ENCODE measurements at regions not wholly inside any gene's neighbourhood (a gene's known extent, or its start where the extent isn't known, plus 50 kb on each side); places are given as distances from the start of the nearest gene placed in this dataset.

DNA sequence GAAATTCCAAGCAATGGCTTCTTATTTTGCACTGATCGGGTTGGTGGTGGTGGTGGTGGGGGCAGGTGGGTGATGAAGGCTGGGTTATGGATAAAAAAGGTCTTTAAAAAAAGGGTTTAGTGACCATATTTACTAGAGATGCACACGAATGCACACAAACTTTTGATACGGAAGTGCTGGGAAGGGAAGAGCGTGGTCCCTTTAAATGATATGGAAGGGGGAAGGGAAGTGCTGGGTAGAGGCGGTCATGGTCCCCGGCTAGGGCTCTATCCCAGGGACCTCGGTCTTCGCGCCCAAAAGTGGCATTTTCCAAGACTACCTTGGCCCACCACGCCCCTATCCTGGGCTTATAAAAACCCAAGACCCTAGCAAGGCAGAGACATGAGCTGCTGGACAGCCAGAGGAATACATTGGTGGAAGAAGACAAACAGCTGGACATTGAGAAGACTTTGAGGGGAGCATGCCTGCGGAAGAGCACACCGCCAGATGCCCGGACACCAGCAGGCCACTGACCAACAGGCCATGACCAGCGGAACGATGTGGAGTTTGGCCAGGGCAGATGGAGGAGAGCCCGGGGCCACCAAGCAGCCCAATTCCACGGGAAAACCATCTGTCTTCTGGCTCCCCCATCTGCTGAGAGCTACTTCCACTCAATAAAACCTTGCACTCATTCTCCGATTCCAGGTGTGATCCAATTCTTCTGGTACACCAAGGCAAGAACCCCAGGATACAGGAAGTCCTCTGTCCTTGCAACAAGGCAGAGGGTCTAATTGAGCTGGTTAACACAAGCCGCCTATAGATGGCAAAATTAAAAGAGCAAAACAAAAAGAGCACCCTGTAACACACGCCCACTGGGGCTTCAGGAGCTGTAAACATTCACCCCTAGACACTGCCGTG lies 1720.2 kb downstream of the MRPL39 start:
- H3K27me3 Mint-ChIP-seq (ENCODE audit: low read depth) = no peaks in the 10 kb centered on the region
- TF ChIP-seq, protein P1, sequence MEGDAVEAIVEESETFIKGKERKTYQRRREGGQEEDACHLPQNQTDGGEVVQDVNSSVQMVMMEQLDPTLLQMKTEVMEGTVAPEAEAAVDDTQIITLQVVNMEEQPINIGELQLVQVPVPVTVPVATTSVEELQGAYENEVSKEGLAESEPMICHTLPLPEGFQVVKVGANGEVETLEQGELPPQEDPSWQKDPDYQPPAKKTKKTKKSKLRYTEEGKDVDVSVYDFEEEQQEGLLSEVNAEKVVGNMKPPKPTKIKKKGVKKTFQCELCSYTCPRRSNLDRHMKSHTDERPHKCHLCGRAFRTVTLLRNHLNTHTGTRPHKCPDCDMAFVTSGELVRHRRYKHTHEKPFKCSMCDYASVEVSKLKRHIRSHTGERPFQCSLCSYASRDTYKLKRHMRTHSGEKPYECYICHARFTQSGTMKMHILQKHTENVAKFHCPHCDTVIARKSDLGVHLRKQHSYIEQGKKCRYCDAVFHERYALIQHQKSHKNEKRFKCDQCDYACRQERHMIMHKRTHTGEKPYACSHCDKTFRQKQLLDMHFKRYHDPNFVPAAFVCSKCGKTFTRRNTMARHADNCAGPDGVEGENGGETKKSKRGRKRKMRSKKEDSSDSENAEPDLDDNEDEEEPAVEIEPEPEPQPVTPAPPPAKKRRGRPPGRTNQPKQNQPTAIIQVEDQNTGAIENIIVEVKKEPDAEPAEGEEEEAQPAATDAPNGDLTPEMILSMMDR (IDR thresholded peaks at IDR 0.05) = no peak
- H3K9me3 Mint-ChIP-seq (ENCODE audit: low read depth) = peaks cover 50% of the 10 kb centered on the region
- no peaks in the 10 kb centered on the region for H3K36me3 Mint-ChIP-seq (ENCODE audit: low read depth)
- no peak for DNase-seq (ENCODE audit: low spot score)
- no peak overlapping the region for H3K27ac Mint-ChIP-seq (ENCODE audit: unreplicated experiment)
- no peak overlapping the region for H3K4me3 Mint-ChIP-seq (ENCODE audit: unreplicated experiment)
- H3K4me1 Mint-ChIP-seq (ENCODE audit: low read depth) = no peaks in the 10 kb centered on the region

DNA sequence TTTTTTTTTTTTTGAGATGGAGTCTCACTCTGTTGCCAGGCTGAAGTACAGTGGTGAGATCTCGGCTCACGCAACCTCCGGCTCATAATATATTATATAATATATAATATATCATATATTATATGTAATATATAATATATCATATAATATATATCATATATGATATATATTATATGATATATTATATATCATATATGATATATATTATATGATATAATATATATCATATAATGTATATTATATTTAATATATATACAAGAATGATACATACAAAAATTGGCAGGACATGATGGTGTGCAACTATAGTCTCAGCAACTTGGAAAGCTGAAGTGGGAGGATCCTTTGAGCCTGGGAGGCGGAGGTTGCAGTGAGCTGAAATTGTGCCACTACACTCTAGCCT lies 1725.5 kb downstream of the MRPL39 start:
- peaks cover 52% of the 10 kb centered on the region for H3K9me3 Mint-ChIP-seq (ENCODE audit: low read depth)
- TF ChIP-seq, protein P1 (IDR thresholded peaks at IDR 0.05) = no peak

DNA sequence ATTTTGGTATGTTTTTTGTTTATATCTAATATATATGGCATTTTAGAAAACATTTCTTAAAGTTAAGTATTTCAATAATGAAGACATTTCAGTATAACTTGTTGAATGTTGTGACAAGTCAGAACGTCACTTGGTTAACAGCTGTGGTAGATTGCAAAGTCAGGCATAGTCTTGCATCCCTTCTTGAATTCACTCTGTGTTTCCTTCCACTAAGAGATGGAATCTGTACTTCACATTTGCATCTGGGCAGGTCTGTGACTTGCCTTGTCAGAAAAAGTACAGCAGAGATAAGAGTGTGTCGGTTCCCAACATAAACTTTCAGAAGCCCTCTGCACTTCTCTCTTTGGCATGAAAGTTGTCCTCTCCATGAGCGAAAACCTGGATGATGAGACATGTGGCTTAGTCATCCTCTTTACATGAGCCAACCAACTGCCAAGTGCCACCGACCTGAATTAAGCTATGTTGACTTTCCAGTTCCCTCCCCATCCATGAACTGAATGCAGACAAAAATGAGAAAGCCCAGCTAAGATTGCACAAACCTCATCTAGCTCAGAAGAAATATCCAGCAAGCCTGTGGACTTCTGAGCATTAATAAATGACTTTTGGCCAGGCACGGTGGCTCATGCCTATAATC lies 1730.2 kb downstream of the MRPL39 start:
- no peaks in the 10 kb centered on the region for H3K27me3 Mint-ChIP-seq (ENCODE audit: low read depth)
- peaks cover 53% of the 10 kb centered on the region for H3K9me3 Mint-ChIP-seq (ENCODE audit: low read depth)
- H3K27ac Mint-ChIP-seq (ENCODE audit: unreplicated experiment) = no peak overlapping the region
- no peak for DNase-seq (ENCODE audit: low spot score)
- H3K36me3 Mint-ChIP-seq (ENCODE audit: low read depth) = no peaks in the 10 kb centered on the region
- H3K4me1 Mint-ChIP-seq (ENCODE audit: low read depth) = no peaks in the 10 kb centered on the region
- H3K4me3 Mint-ChIP-seq (ENCODE audit: unreplicated experiment) = no peak overlapping the region
- TF ChIP-seq, protein P1 (IDR thresholded peaks at IDR 0.05) = no peak

More for the DNA sequence above, 1725.5 kb downstream of the MRPL39 start:
- H3K4me3 Mint-ChIP-seq (ENCODE audit: unreplicated experiment) = no peak overlapping the region
- no peaks in the 10 kb centered on the region for H3K36me3 Mint-ChIP-seq (ENCODE audit: low read depth)
- no peaks in the 10 kb centered on the region for H3K4me1 Mint-ChIP-seq (ENCODE audit: low read depth)
- DNase-seq (ENCODE audit: low spot score) = no peak
- H3K27ac Mint-ChIP-seq (ENCODE audit: unreplicated experiment) = no peak overlapping the region
- no peaks in the 10 kb centered on the region for H3K27me3 Mint-ChIP-seq (ENCODE audit: low read depth)

DNA sequence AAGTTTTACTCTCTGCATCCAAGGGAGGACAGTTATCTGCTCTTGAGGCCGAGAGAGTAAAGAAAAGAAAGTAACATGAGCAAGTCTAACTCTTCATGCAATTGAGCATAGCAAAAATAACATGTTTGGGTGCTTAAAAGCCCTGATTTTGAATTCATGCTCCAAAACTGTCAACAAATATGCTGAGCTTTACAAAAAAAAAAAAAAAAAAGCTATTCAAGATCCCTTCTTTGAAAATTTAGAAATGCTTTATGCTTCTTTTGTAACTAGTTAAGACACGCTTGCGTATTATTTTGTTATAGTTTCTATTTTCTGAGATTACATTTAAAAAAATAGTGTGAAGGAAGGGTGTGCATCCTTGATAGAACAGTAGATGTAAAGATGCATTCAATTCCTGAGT lies 1733.0 kb downstream of the MRPL39 start:
- Mint-ChIP-seq H3K4me1 (ENCODE audit: low read depth) (no peaks in the 10 kb centered on the region), H3K27me3 (ENCODE audit: low read depth) (no peaks in the 10 kb centered on the region), H3K4me3 (ENCODE audit: unreplicated experiment) (no peak overlapping the region), H3K36me3 (ENCODE audit: low read depth) (no peaks in the 10 kb centered on the region), H3K27ac (ENCODE audit: unreplicated experiment) (no peak overlapping the region), H3K9me3 (ENCODE audit: low read depth) (peaks cover 62% of the 10 kb centered on the region)
- DNase-seq (ENCODE audit: low spot score) = no peak
- TF ChIP-seq, protein P1 (IDR thresholded peaks at IDR 0.05) = no peak

DNA sequence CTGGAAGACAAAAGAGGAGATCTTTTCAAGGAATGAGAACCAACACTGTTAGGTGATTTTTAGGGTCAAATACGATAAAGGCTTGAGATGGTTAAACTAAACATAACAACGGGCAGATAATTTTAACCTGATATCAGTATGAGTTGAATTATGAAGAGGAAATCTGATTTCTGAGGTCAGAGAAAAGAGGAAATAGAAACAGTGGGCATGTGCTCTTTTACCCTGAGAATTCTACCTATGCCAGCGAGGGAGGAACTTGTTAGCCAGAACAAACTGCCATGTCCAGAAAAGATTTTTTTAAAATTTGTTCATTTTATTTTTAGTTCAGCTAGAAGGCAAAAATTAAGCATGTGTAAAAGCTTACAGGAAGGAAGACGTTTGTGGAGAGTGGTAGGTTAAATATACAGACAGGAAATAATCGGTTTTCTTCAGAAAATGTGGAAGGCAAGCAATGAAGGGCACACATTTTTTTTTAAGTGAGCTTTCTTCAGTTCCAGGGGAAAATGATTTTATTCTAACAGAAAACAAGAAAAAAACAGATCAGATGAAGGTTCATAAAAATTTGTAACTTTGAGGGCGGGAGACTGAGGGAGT lies 1745.3 kb downstream of the MRPL39 start:
- Mint-ChIP-seq H3K27ac (ENCODE audit: unreplicated experiment) (no peak overlapping the region), H3K36me3 (ENCODE audit: low read depth) (no peaks in the 10 kb centered on the region), H3K4me3 (ENCODE audit: unreplicated experiment) (no peak overlapping the region), H3K27me3 (ENCODE audit: low read depth) (no peaks in the 10 kb centered on the region), H3K4me1 (ENCODE audit: low read depth) (no peaks in the 10 kb centered on the region), H3K9me3 (ENCODE audit: low read depth) (peaks cover 43% of the 10 kb centered on the region)
- TF ChIP-seq, protein P1 (IDR thresholded peaks at IDR 0.05) = no peak
- no peak for DNase-seq (ENCODE audit: low spot score)

Measured in chondrocyte (in vitro differentiated cells).